H1 (cell line): ENCODE measurements at regions not wholly inside any gene's neighbourhood (a gene's known extent, or its start where the extent isn't known, plus 50 kb on each side); places are given as distances from the start of the nearest gene placed in this dataset.

ENCODE experiments used
- CTCF ChIA-PET: fragments of 300-600 bp; sonication (Branson Sonifier 250); formaldehyde crosslinking; loops from one replicate; lab custom pipeline; 2021; ENCODE audit not compliant: partially characterized antibody; lab: Charles Lee
- POLR2A ChIA-PET: fragments of 300-600 bp; sonication (Branson Sonifier 250); formaldehyde crosslinking; loops from one replicate; lab custom pipeline; 2021; ENCODE audit warnings: inconsistent platforms; ENCODE audit not compliant: partially characterized antibody; lab: Charles Lee
- DNase-seq, 2 experiments: peaks; one replicate each; pipeline versions ENCODE4 v3.0.0 to v3.0.0-alpha.2; 2010 to 2022; ENCODE audit warnings: low spot score in 2 of 2, low read depth in 1 of 2, mixed read lengths in 1 of 2
- FAIRE-seq: peaks from 2 replicates; lab custom pipeline; 2011; peaks lifted over from hg19 to GRCh38; lab: Jason Lieb, UNC
- H2AFZ ChIP-seq: 2 replicates; pipeline ENCODE4 v1.8.1; 2012; ENCODE audit warnings: low read length, inconsistent platforms
- H2AK5ac ChIP-seq: 2 replicates; pipeline ENCODE4 v1.6.1; 2013; ENCODE audit warnings: low read depth, low read length
- H2BK120ac ChIP-seq: replicated peaks from 2 replicates; pipeline ENCODE3; 2013; ENCODE audit warnings: low read depth, low read length, inconsistent platforms
- H2BK12ac ChIP-seq: 2 replicates; pipeline ENCODE4 v1.6.1; 2013; ENCODE audit warnings: low read depth, low read length
- H2BK15ac ChIP-seq: 2 replicates; pipeline ENCODE4 v1.6.1; 2013; ENCODE audit warnings: low read length
- H2BK20ac ChIP-seq: 2 replicates; pipeline ENCODE4 v1.6.1; 2013; ENCODE audit warnings: low read length
- H2BK5ac ChIP-seq: 2 replicates; pipeline ENCODE4 v1.6.1; 2013; ENCODE audit warnings: low read depth, low read length
- H3K14ac ChIP-seq: 2 replicates; pipeline ENCODE4 v1.6.1; 2013; ENCODE audit warnings: inconsistent platforms; ENCODE audit not compliant: insufficient read length
- H3K18ac ChIP-seq: 2 replicates; pipeline ENCODE4 v1.6.1; 2013; ENCODE audit warnings: low read length; ENCODE audit errors: extremely low read depth
- H3K23ac ChIP-seq: 2 replicates; pipeline ENCODE4 v1.6.1; 2013; ENCODE audit warnings: inconsistent platforms; ENCODE audit not compliant: insufficient read length
- H3K23me2 ChIP-seq: 2 replicates; pipeline ENCODE4 v1.6.1; 2013; ENCODE audit warnings: low read depth, low read length
- H3K27ac ChIP-seq: 2 replicates; pipeline ENCODE4 v1.6.1; 2011; ENCODE audit warnings: low read depth, low read length, inconsistent platforms
- H3K27me3 ChIP-seq, 4 experiments: replicated peaks in 1 of 4; 1 replicate in 1 of 4; 2 replicates in 3 of 4; pipeline versions ENCODE4 v1.6.1 to v1.8.1; 2011 to 2013; ENCODE audit warnings: low read length in 3 of 4, mild to moderate bottlenecking in 3 of 4, inconsistent platforms in 2 of 4, mixed read lengths in 2 of 4, moderate library complexity in 1 of 4; ENCODE audit not compliant: control insufficient read depth in 3 of 4, insufficient read depth in 3 of 4; ENCODE audit errors: extremely low read depth in 1 of 4
- H3K36me3 ChIP-seq, 4 experiments: 2 replicates each; pipeline versions ENCODE4 v1.6.1 to v1.8.1; 2011 to 2013; ENCODE audit warnings: mild to moderate bottlenecking in 4 of 4, low read length in 3 of 4, moderate library complexity in 2 of 4, control low read depth in 1 of 4, inconsistent platforms in 1 of 4; ENCODE audit not compliant: insufficient read depth in 4 of 4, control insufficient read depth in 2 of 4
- H3K4ac ChIP-seq: replicated peaks from 2 replicates; pipeline ENCODE3; 2013; ENCODE audit warnings: low read length, low read depth, mixed read lengths, inconsistent platforms; ENCODE audit not compliant: insufficient read length
- H3K4me1 ChIP-seq, 4 experiments: replicated peaks in 1 of 4; 1 replicate in 1 of 4; 2 replicates in 3 of 4; pipeline versions ENCODE4 v1.6.1 to v1.8.1; 2011 to 2013; ENCODE audit warnings: low read length in 3 of 4, inconsistent platforms in 2 of 4, mixed read lengths in 1 of 4; ENCODE audit not compliant: insufficient read depth in 4 of 4, control insufficient read depth in 3 of 4
- H3K4me2 ChIP-seq, 2 experiments: 2 replicates each; pipeline versions ENCODE4 v1.6.1 to v1.8.1; 2011 to 2013; ENCODE audit warnings: low read depth in 2 of 2, low read length in 2 of 2, control low read depth in 1 of 2, inconsistent platforms in 1 of 2, mild to moderate bottlenecking in 1 of 2; ENCODE audit not compliant: insufficient read depth in 1 of 2
- H3K4me3 ChIP-seq, 4 experiments: fragments of 200-600, 300-600 bp in 1 of 4; sonication (generic), shearing (Covaris generic), sonication (Bioruptor Twin) in 1 of 4; 2 replicates each; pipeline versions ENCODE4 v1.5.1 to v1.8.1; 2011 to 2016; ENCODE audit warnings: low read length in 4 of 4, low read depth in 3 of 4, control low read depth in 2 of 4, inconsistent platforms in 2 of 4, mild to moderate bottlenecking in 2 of 4, mixed read lengths in 1 of 4, moderate library complexity in 1 of 4; ENCODE audit not compliant: insufficient read depth in 2 of 4; ENCODE audit errors: extremely low read depth in 1 of 4
- H3K56ac ChIP-seq: replicated peaks from 2 replicates; pipeline ENCODE3; 2013; ENCODE audit warnings: low read depth, mild to moderate bottlenecking, mixed read lengths, low read length, inconsistent platforms; ENCODE audit not compliant: insufficient read length
- H3K79me1 ChIP-seq: 2 replicates; pipeline ENCODE4 v1.6.1; 2013; ENCODE audit warnings: low read depth, low read length, control low read depth
- H3K79me2 ChIP-seq, 2 experiments: 2 replicates each; pipeline versions ENCODE4 v1.6.1 to v1.8.1; 2012 to 2013; ENCODE audit warnings: low read length in 2 of 2, mild to moderate bottlenecking in 2 of 2, inconsistent platforms in 1 of 2; ENCODE audit not compliant: insufficient read depth in 2 of 2, control insufficient read depth in 1 of 2
- H3K9ac ChIP-seq, 4 experiments: replicated peaks in 1 of 4; 1 replicate in 1 of 4; 2 replicates in 3 of 4; pipeline versions ENCODE4 v1.6.1 to v1.8.1; 2011 to 2013; ENCODE audit warnings: low read depth in 3 of 4, low read length in 3 of 4, control low read depth in 2 of 4, mild to moderate bottlenecking in 2 of 4, moderate library complexity in 2 of 4, inconsistent platforms in 1 of 4; ENCODE audit errors: extremely low read depth in 1 of 4
- H3K9me3 ChIP-seq, 2 experiments: 2 replicates each; pipeline versions ENCODE4 v1.6.1 to v1.8.1; 2012 to 2013; ENCODE audit warnings: mild to moderate bottlenecking in 2 of 2, moderate library complexity in 2 of 2, control low read depth in 1 of 2, inconsistent platforms in 1 of 2, low read depth in 1 of 2, low read length in 1 of 2, mixed read lengths in 1 of 2; ENCODE audit not compliant: insufficient read depth in 2 of 2
- H4K20me1 ChIP-seq, 2 experiments: replicated peaks in 1 of 2; 2 replicates each; pipeline versions ENCODE3 to v1.8.1; 2011 to 2013; ENCODE audit warnings: inconsistent platforms in 2 of 2, low read length in 2 of 2, mild to moderate bottlenecking in 1 of 2; ENCODE audit not compliant: insufficient read depth in 2 of 2, control insufficient read depth in 1 of 2
- H4K5ac ChIP-seq: 2 replicates; pipeline ENCODE4 v1.6.1; 2013; ENCODE audit warnings: low read length, low read depth, mixed read lengths, inconsistent platforms; ENCODE audit not compliant: insufficient read length
- H4K8ac ChIP-seq: 2 replicates; pipeline ENCODE4 v1.8.0; 2013; ENCODE audit warnings: mild to moderate bottlenecking, moderate library complexity, low read length, inconsistent platforms; ENCODE audit not compliant: insufficient read depth; ENCODE audit errors: extremely low read depth
- H4K91ac ChIP-seq: replicated peaks from 2 replicates; pipeline ENCODE3; 2013; ENCODE audit warnings: low read length, mixed read lengths, inconsistent platforms; ENCODE audit not compliant: insufficient read length
- CBX5 ChIP-seq: fragments of 300-800, 300-1000 bp; sonication (generic); IDR thresholded peaks from 2 replicates; pipeline ENCODE4 v1.7.1; 2016; ENCODE audit warnings: antibody characterized with exemption, low read length, low read depth
- CHD1 ChIP-seq: IDR thresholded peaks from 2 replicates; pipeline ENCODE4 v1.6.1; 2012; ENCODE audit warnings: low read depth, low read length, improper control_type of control experiment
- CTCF ChIP-seq, 3 experiments: IDR thresholded peaks; 1 replicate in 2 of 3; 2 replicates in 1 of 3; pipeline versions ENCODE4 v1.5.1 to v1.6.1; 2011; ENCODE audit warnings: low read length in 3 of 3, mild to moderate bottlenecking in 3 of 3, inconsistent platforms in 2 of 3, low read depth in 1 of 3, moderate library complexity in 1 of 3; ENCODE audit not compliant: insufficient read depth in 1 of 3; ENCODE audit errors: control extremely low read depth in 1 of 3
- GTF2F1 ChIP-seq: IDR thresholded peaks from 2 replicates; pipeline ENCODE4 v1.6.1; 2012; ENCODE audit warnings: low read depth, low read length, improper control_type of control experiment, borderline replicate concordance
- PHF8 ChIP-seq: fragments of 200-600 bp; sonication (generic); conservative IDR thresholded peaks from 2 replicates; pipeline ENCODE4 v1.7.1; 2012; ENCODE audit warnings: low read depth, mild to moderate bottlenecking, inconsistent platforms, low read length, moderate library complexity
- RAD21 ChIP-seq, 2 experiments: IDR thresholded peaks in 1 of 2; conservative IDR thresholded peaks in 1 of 2; 2 replicates each; pipeline ENCODE4 v1.6.1; 2011; ENCODE audit warnings: low read depth in 2 of 2, low read length in 2 of 2, improper control_type of control experiment in 1 of 2, inconsistent platforms in 1 of 2, mild to moderate bottlenecking in 1 of 2, moderate library complexity in 1 of 2
- SP1 ChIP-seq: IDR thresholded peaks from 2 replicates; pipeline ENCODE4 v1.6.1; 2011; ENCODE audit warnings: low read depth, low read length
- SUZ12 ChIP-seq: fragments of 200-600 bp; sonication (generic); IDR thresholded peaks from 2 replicates; pipeline ENCODE4 v1.6.1; 2012; ENCODE audit warnings: mild to moderate bottlenecking, inconsistent platforms, low read length, moderate library complexity, mixed read lengths
- TBP ChIP-seq: IDR thresholded peaks from 2 replicates; pipeline ENCODE4 v1.6.1; 2011; ENCODE audit warnings: low read depth, low read length, improper control_type of control experiment
- TCF12 ChIP-seq: IDR thresholded peaks from 2 replicates; pipeline ENCODE4 v1.6.1; 2011; ENCODE audit warnings: low read depth, mild to moderate bottlenecking, low read length
- TEAD4 ChIP-seq: IDR thresholded peaks from 2 replicates; pipeline ENCODE4 v1.6.1; 2012; ENCODE audit warnings: low read depth, low read length, inconsistent platforms, mixed read lengths
- ZNF274 ChIP-seq: IDR thresholded peaks from 2 replicates; pipeline ENCODE4 v1.7.0; 2012; ENCODE audit warnings: low read length, borderline replicate concordance; ENCODE audit errors: extremely low read depth
- WGBS, 2 experiments: shearing (Covaris generic) in 1 of 2; methylation state at CpG; one replicate each; pipeline versions ENCODE4 v1.1.6 to v1.1.7; 2013 to 2015; ENCODE audit warnings: low lambda C conversion rate in 2 of 2, mixed read lengths in 2 of 2, inconsistent platforms in 1 of 2, low coverage in 1 of 2, missing lambda C conversion rate in 1 of 2; ENCODE audit not compliant: insufficient replicate concordance in 2 of 2, insufficient coverage in 1 of 2, insufficient read length in 1 of 2; ENCODE audit errors: extremely low coverage in 1 of 2, missing lambda C conversion rate in 1 of 2; 5-methylcytosine and 5-hydroxymethylcytosine counted together

GRCh38 chr10:89891006-89891535 is 189.7 kb downstream of the KIF20B start:
- FAIRE-seq = no peak
- no peak for TF ChIP-seq TCF12
- no peak for TF ChIP-seq RAD21 (IDR thresholded peaks at IDR 0.05 in 1 of 2, conservative IDR thresholded peaks at IDR 0.05 in 1 of 2; ENCODE audit: low read depth in 2 of 2, low read length in 2 of 2)
- no peak for TF ChIP-seq CBX5
- no peak for TF ChIP-seq CTCF (IDR thresholded peaks at IDR 0.05; ENCODE audit: control extremely low read depth in 1 of 3, insufficient read depth in 1 of 3, low read depth in 1 of 3, low read length in 3 of 3)
- no peak for TF ChIP-seq PHF8
- no peak for TF ChIP-seq GTF2F1
- no peak for TF ChIP-seq TBP
- no peak for TF ChIP-seq SP1
- no peak for TF ChIP-seq TEAD4
- TF ChIP-seq SUZ12 = no peak
- no peak for TF ChIP-seq ZNF274
- no peak for TF ChIP-seq CHD1
- TF ChIP-seq, all 59 proteins: peak for 0
- Histone ChIP-seq H3K4ac (no peak overlapping the region), H3K27ac (no peak overlapping the region), H3K9ac (no peak overlapping the region), H2BK15ac (no peak overlapping the region), H2AFZ (no peak overlapping the region), H4K5ac (no peak overlapping the region), H3K27me3 (no peaks in the 10 kb centered on the region), H3K79me2 (no peaks in the 10 kb centered on the region), H3K36me3 (no peaks in the 10 kb centered on the region), H2BK5ac (no peak overlapping the region), H3K56ac (no peak overlapping the region), H3K18ac (no peak overlapping the region), H2AK5ac (no peak overlapping the region), H3K79me1 (no peaks in the 10 kb centered on the region), H3K23ac (no peak overlapping the region), H4K8ac (no peak overlapping the region), H4K91ac (no peak overlapping the region), H3K4me3 (no peak overlapping the region), H4K20me1 (no peaks in the 10 kb centered on the region), H3K4me1 (no peaks in the 10 kb centered on the region; a peak in 1 of 7 replicates), H2BK12ac (no peak overlapping the region), H3K9me3 (no peaks in the 10 kb centered on the region), H3K14ac (no peak overlapping the region), H2BK120ac (no peak overlapping the region), H3K23me2 (no peaks in the 10 kb centered on the region), H3K4me2 (no peak overlapping the region), H2BK20ac (no peak overlapping the region)
- DNase-seq = no peak
- POLR2A ChIA-PET = no interaction called here
- 93% methylated on average over 2 of the region's 2 CpGs; no CpG with 5 or more reads in 1 of the 2 experiments for WGBS, 2 experiments
- CTCF ChIA-PET = interaction anchor here (0.9 to 1.0 kb wide), 2 partner anchors 36 to 95 kb away, joined by 3 to 8 read pairs; no protein-coding TSS in a partner anchor
